HepG2 (cell line): ENCODE measurements at regions not wholly inside any gene's neighbourhood (a gene's known extent, or its start where the extent isn't known, plus 50 kb on each side); places are given as distances from the start of the nearest gene placed in this dataset.

Source experiments
- CCAR2 ChIP-seq: fragments of 200-400 bp; formaldehyde crosslinking; optimal IDR thresholded peaks from 2 replicates; pipeline ENCODE3; 2018; ENCODE audit warnings: low read depth, mild to moderate bottlenecking, low read length, moderate library complexity
- FOXP4 ChIP-seq: sonication (generic); formaldehyde crosslinking; IDR thresholded peaks from 2 replicates; pipeline ENCODE4 v1.4.0; 2020; ENCODE audit warnings: missing genetic modification reagents
- NFKB2 ChIP-seq: sonication (generic); formaldehyde crosslinking; IDR thresholded peaks from 2 replicates; pipeline ENCODE4 v1.4.0; 2020; ENCODE audit warnings: missing genetic modification reagents, borderline replicate concordance
- POLR2A ChIP-seq, 2 experiments: IDR thresholded peaks; 2 replicates each; pipeline ENCODE4 v1.6.1; 2011; ENCODE audit warnings: low read depth in 2 of 2, low read length in 2 of 2, mild to moderate bottlenecking in 1 of 2, moderate library complexity in 1 of 2; ENCODE audit not compliant: insufficient read depth in 1 of 2
- RFX1 ChIP-seq: fragments of 450-650 bp; IDR thresholded peaks from 2 replicates; pipeline ENCODE4 v1.6.1; 2017
- ZBTB2 ChIP-seq: sonication (generic); formaldehyde crosslinking; IDR thresholded peaks from 2 replicates; pipeline ENCODE4 v1.8.0; 2022; ENCODE audit warnings: low read depth, missing genetic modification reagents
- ZMYM4 ChIP-seq: sonication (generic); formaldehyde crosslinking; IDR thresholded peaks from 2 replicates; pipeline ENCODE4 v1.8.1; 2023; ENCODE audit warnings: mild to moderate bottlenecking, missing genetic modification reagents
- ZNF280D ChIP-seq: sonication (generic); formaldehyde crosslinking; IDR thresholded peaks from 2 replicates; pipeline ENCODE4 v1.5.1; 2020; ENCODE audit warnings: mild to moderate bottlenecking, missing genetic modification reagents

GRCh38 chr1:87956072-87956471 lies 627.4 kb downstream of the LMO4 start:
- TF ChIP-seq CCAR2 (no peak), FOXP4 (CRISPR knock-in tag) (no peak), RFX1 (no peak), POLR2A (IDR thresholded peaks at IDR 0.05; ENCODE audit: insufficient read depth in 1 of 2, low read depth in 2 of 2, low read length in 2 of 2) (no peak), ZMYM4 (CRISPR knock-in tag) (no peak), ZNF280D (no peak), ZBTB2 (no peak), NFKB2 (CRISPR knock-in tag) (no peak)
